ENCODE measurements at regions not wholly inside any gene's neighbourhood (a gene's known extent, or its start where the extent isn't known, plus 50 kb on each side); places are given as distances from the start of the nearest gene placed in this dataset.
A peak's percentile ranks its signal among the peaks of the same experiment; 100 is the strongest.

GRCh38 chr11:116518141-116518540 lies 254.6 kb downstream of the BUD13 start:
- TF ChIP-seq CTCF (IDR thresholded peaks at IDR 0.05) = no peak
- no peak for TF ChIP-seq ZFX (IDR thresholded peaks at IDR 0.05; ENCODE audit: borderline replicate concordance)
- H3K27ac ChIP-seq = no peak overlapping the region

GRCh38 chr11:116517584-116517983 lies 255.2 kb downstream of the BUD13 start:
- TF ChIP-seq CTCF (IDR thresholded peaks at IDR 0.05) (no peak), ZFX (IDR thresholded peaks at IDR 0.05; ENCODE audit: borderline replicate concordance) (no peak)

GRCh38 chr11:116517077-116517476 lies 255.7 kb downstream of the BUD13 start:
- TF ChIP-seq ZFX (IDR thresholded peaks at IDR 0.05; ENCODE audit: borderline replicate concordance) = no peak
- no peak overlapping the region for H3K27ac ChIP-seq

More at GRCh38 chr11:116517584-116517983, 255.2 kb downstream of the BUD13 start:
- no peak overlapping the region for H3K27ac ChIP-seq

- no peak overlapping the region for H3K27ac ChIP-seq
Measured at GRCh38 chr11:116515664-116516184, 257.1 kb downstream of the BUD13 start.

GRCh38 chr11:116513894-116514293 lies 258.9 kb downstream of the BUD13 start:
- TF ChIP-seq CTCF (IDR thresholded peaks at IDR 0.05) (peak; percentile 64), ZFX (IDR thresholded peaks at IDR 0.05; ENCODE audit: borderline replicate concordance) (no peak)
- H3K27ac ChIP-seq = no peak overlapping the region

More at GRCh38 chr11:116515664-116516184, 257.1 kb downstream of the BUD13 start:
- TF ChIP-seq CTCF (IDR thresholded peaks at IDR 0.05) = no peak
- no peak for TF ChIP-seq ZFX (IDR thresholded peaks at IDR 0.05; ENCODE audit: borderline replicate concordance)

GRCh38 chr11:116513278-116513823 lies 259.4 kb downstream of the BUD13 start:
- TF ChIP-seq CTCF (IDR thresholded peaks at IDR 0.05) = no peak

GRCh38 chr11:116512841-116513240 lies 259.9 kb downstream of the BUD13 start:
- no peak for TF ChIP-seq CTCF (IDR thresholded peaks at IDR 0.05)
- TF ChIP-seq ZFX (IDR thresholded peaks at IDR 0.05; ENCODE audit: borderline replicate concordance) = no peak
- H3K27ac ChIP-seq = no peak overlapping the region

More at GRCh38 chr11:116513278-116513823, 259.4 kb downstream of the BUD13 start:
- H3K27ac ChIP-seq = no peak overlapping the region

GRCh38 chr11:116511684-116512083 lies 261.1 kb downstream of the BUD13 start:
- TF ChIP-seq ZFX (IDR thresholded peaks at IDR 0.05; ENCODE audit: borderline replicate concordance) (no peak), CTCF (IDR thresholded peaks at IDR 0.05) (no peak)
- H3K27ac ChIP-seq = no peak overlapping the region

All from 22Rv1 (cell line).